DND-41 (cell line): ENCODE measurements at regions not wholly inside any gene's neighbourhood (a gene's known extent, or its start where the extent isn't known, plus 50 kb on each side); places are given as distances from the start of the nearest gene placed in this dataset.

Experiments used
- ATAC-seq: fragments of 200-7000 bp; cut with Tn5 transposase; 3 replicates; pipeline ENCODE4 v1.9.1; 2021; ENCODE audit warnings: low read depth; ENCODE audit not compliant: insufficient read depth
- DNase-seq: peaks from one replicate; pipeline ENCODE4 v3.0.0-alpha.2; 2020
- H2AFZ ChIP-seq: 2 replicates; pipeline ENCODE4 v1.6.0; 2012; ENCODE audit warnings: low read depth, low read length
- H3K27ac ChIP-seq: 2 replicates; pipeline ENCODE4 v1.5.1; 2012; ENCODE audit warnings: low read length, inconsistent platforms
- H3K27me3 ChIP-seq: fragments of 200-600 bp; sonication (generic); 2 replicates; pipeline ENCODE4 v1.6.0; 2012; ENCODE audit warnings: low read length, mild to moderate bottlenecking, inconsistent platforms; ENCODE audit not compliant: insufficient read depth, poor library complexity
- H3K36me3 ChIP-seq: 2 replicates; pipeline ENCODE4 v1.5.1; 2012; ENCODE audit warnings: low read length, inconsistent platforms; ENCODE audit not compliant: insufficient read depth
- H3K4me1 ChIP-seq: 2 replicates; pipeline ENCODE4 v1.5.1; 2012; ENCODE audit warnings: mild to moderate bottlenecking, low read length; ENCODE audit not compliant: insufficient read depth
- H3K4me2 ChIP-seq: 2 replicates; pipeline ENCODE4 v1.6.0; 2012; ENCODE audit warnings: mild to moderate bottlenecking, moderate library complexity, low read length, inconsistent platforms; ENCODE audit not compliant: insufficient read depth
- H3K4me3 ChIP-seq, 2 experiments: fragments of 200-600 bp in 1 of 2; shearing (Covaris generic) in 1 of 2; 2 replicates each; pipeline ENCODE4 v1.5.1; 2012 to 2016; ENCODE audit warnings: inconsistent platforms in 2 of 2, low read length in 2 of 2, mild to moderate bottlenecking in 2 of 2, low read depth in 1 of 2, moderate library complexity in 1 of 2
- H3K79me2 ChIP-seq: 2 replicates; pipeline ENCODE4 v1.6.0; 2012; ENCODE audit warnings: low read length, inconsistent platforms; ENCODE audit not compliant: insufficient read depth
- H3K9ac ChIP-seq: 2 replicates; pipeline ENCODE4 v1.6.0; 2012; ENCODE audit warnings: low read depth, mild to moderate bottlenecking, inconsistent platforms, low read length, moderate library complexity
- H3K9me3 ChIP-seq: 2 replicates; pipeline ENCODE4 v1.5.1; 2012; ENCODE audit warnings: low read length, moderate library complexity, mild to moderate bottlenecking, inconsistent platforms; ENCODE audit not compliant: insufficient read depth, severe bottlenecking
- H4K20me1 ChIP-seq: 2 replicates; pipeline ENCODE4 v1.6.0; 2012; ENCODE audit warnings: low read length; ENCODE audit not compliant: insufficient read depth
- EZH2 ChIP-seq: IDR thresholded peaks from 3 replicates; pipeline ENCODE4 v1.6.1; 2012; ENCODE audit warnings: borderline replicate concordance, low read depth, mild to moderate bottlenecking, moderate library complexity, low read length, inconsistent platforms; ENCODE audit not compliant: severe bottlenecking
- TF ChIP-seq, protein P1 (sequence below): IDR thresholded peaks from 2 replicates; pipeline ENCODE4 v1.5.1; 2012; ENCODE audit warnings: borderline replicate concordance, low read length, moderate library complexity, mild to moderate bottlenecking; ENCODE audit not compliant: poor library complexity, severe bottlenecking; ENCODE audit errors: extremely low read depth

DNA sequence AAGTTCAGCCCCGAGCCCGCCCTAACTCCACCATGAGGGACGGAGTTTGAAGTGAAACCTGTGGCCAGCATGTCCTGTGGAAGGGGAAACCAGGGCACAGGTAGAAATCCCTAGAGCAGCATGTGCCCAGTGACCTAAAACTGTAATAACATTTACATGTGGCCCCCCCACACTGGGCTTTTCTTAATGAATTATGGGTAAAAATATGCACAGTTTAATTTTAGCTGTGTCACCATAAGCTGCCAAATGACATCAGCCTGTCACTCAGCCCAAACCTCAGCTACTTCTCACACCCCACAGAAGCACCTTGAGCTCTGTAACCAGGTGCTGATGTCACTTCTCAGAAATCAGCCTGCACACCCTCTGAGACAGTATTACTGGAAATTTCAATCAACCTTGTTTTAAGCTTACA lies 50.0 kb upstream of the SLC19A1 start:
- H3K79me2 ChIP-seq = no peaks in the 10 kb centered on the region
- peak; percentile 59 for ATAC-seq
- no peak overlapping the region for H3K4me3 ChIP-seq
- no peak overlapping the region for H3K4me2 ChIP-seq
- no peaks in the 10 kb centered on the region for H3K9me3 ChIP-seq
- no peak overlapping the region for H3K27ac ChIP-seq
- no peaks in the 10 kb centered on the region for H3K27me3 ChIP-seq
- H2AFZ ChIP-seq = no peak overlapping the region
- H3K4me1 ChIP-seq = peaks cover 12% of the 10 kb centered on the region
- 0 out of 2 replicates have a peak, but pooled peaks cover 2% of the 10 kb centered on the region for H4K20me1 ChIP-seq
- no peak overlapping the region for H3K9ac ChIP-seq
- TF ChIP-seq EZH2 = no peak
- TF ChIP-seq, protein P1, sequence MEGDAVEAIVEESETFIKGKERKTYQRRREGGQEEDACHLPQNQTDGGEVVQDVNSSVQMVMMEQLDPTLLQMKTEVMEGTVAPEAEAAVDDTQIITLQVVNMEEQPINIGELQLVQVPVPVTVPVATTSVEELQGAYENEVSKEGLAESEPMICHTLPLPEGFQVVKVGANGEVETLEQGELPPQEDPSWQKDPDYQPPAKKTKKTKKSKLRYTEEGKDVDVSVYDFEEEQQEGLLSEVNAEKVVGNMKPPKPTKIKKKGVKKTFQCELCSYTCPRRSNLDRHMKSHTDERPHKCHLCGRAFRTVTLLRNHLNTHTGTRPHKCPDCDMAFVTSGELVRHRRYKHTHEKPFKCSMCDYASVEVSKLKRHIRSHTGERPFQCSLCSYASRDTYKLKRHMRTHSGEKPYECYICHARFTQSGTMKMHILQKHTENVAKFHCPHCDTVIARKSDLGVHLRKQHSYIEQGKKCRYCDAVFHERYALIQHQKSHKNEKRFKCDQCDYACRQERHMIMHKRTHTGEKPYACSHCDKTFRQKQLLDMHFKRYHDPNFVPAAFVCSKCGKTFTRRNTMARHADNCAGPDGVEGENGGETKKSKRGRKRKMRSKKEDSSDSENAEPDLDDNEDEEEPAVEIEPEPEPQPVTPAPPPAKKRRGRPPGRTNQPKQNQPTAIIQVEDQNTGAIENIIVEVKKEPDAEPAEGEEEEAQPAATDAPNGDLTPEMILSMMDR = no peak
- DNase-seq = peak; percentile 49
- no peaks in the 10 kb centered on the region for H3K36me3 ChIP-seq

DNA sequence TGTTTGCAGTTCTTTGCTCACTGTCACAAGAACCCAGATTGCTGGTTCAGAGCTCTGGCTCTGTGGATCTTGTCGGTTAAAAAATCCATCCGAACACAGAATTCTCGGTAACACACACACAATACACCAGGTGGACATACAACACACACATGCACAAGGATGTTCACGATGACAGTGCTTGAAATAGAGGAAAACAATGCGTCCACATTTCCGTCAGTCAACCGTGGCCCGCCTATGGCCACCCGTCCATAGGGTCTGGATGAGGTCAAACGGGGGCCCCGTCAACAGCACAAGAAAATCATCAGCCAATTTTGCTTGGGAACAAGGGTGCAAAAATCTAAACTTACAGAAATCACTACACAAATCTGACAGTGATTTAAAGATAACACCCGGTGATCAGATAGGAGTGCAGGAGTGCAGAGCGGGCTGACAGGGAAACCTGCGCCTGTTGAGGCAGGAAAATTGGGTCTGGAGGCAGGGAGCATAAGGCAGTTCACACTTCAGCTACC lies 50.4 kb upstream of the SLC19A1 start:
- peaks cover 12% of the 10 kb centered on the region for H3K4me1 ChIP-seq
- H3K4me3 ChIP-seq = no peak overlapping the region
- no peak overlapping the region for H3K4me2 ChIP-seq
- no peak for ATAC-seq
- H3K9ac ChIP-seq = no peak overlapping the region
- no peaks in the 10 kb centered on the region for H3K9me3 ChIP-seq
- no peaks in the 10 kb centered on the region for H3K36me3 ChIP-seq
- 0 out of 2 replicates have a peak, but pooled peaks cover 2% of the 10 kb centered on the region for H4K20me1 ChIP-seq
- H3K27ac ChIP-seq = no peak overlapping the region
- H3K79me2 ChIP-seq = no peaks in the 10 kb centered on the region
- no peak overlapping the region for H2AFZ ChIP-seq
- no peaks in the 10 kb centered on the region for H3K27me3 ChIP-seq
- TF ChIP-seq, protein P1 = no peak
- TF ChIP-seq EZH2 = no peak
- no peak for DNase-seq

DNA sequence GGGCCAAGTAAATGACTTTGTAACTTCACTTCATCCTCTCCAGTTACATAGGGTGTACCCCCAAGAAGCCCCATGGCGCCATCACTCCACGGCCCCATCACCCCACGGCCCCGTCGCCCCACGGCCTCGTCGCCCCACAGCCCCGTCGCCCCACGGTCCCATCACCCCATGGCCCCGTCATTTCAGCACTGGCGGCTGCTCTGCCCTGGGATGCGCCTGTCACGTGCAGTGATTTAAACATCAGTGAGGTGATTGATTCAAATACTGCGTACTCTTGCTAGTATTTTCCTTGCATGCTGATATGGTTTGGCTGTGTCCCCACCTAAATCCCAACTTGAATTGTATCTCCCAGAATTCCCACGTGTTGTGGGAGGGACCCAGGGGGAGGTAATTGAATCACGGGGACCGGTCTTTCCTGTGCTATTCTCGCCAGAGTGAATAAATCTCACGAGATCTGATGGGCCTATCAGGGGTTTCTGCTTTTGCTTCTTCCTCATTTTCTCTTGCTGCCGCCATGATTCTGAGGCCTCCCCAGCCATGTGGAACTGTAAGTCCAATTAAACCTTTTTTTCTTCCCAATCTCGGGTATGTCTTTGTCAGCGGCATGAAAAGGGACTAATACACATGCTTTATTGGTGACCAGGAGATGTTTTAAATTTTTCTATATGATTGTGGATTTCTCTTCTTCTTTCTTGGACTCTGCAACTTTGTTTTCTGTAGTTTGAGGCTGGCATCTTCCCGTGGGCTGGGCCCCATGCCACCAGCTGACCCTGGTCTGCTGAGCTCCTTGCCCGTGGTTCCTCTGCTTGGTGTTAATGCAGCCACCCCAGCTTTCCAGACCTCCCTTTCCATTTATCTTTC lies 50.1 kb upstream of the PCBP3 start:
- H3K27me3 ChIP-seq = no peaks in the 10 kb centered on the region
- no peaks in the 10 kb centered on the region for H3K79me2 ChIP-seq
- peaks cover 12% of the 10 kb centered on the region for H3K4me1 ChIP-seq
- DNase-seq = no peak
- no peak overlapping the region for H3K27ac ChIP-seq
- H3K36me3 ChIP-seq = no peaks in the 10 kb centered on the region
- no peak overlapping the region for H3K9ac ChIP-seq
- H2AFZ ChIP-seq = no peak overlapping the region
- H3K4me3 ChIP-seq = no peak overlapping the region
- H3K4me2 ChIP-seq = no peak overlapping the region
- H3K9me3 ChIP-seq = no peaks in the 10 kb centered on the region
- H4K20me1 ChIP-seq = 0 out of 2 replicates have a peak, but pooled peaks cover 2% of the 10 kb centered on the region
- TF ChIP-seq EZH2 = no peak
- TF ChIP-seq, protein P1 = no peak
- ATAC-seq = no peak
